AG04449 (cell line): ENCODE measurements at regions not wholly inside any gene's neighbourhood (a gene's known extent, or its start where the extent isn't known, plus 50 kb on each side); places are given as distances from the start of the nearest gene placed in this dataset.

Experiments used
- CTCF ChIA-PET: fragments of 350-600 bp; formaldehyde crosslinking; extraction: SDS; loops from one replicate; lab custom pipeline; 2021; ENCODE audit warnings: antibody characterized with exemption; lab: Yijun Ruan, JAX
- POLR2A ChIA-PET: fragments of 400-600, 350-600 bp; formaldehyde crosslinking; extraction: SDS; loops from one replicate; lab custom pipeline; 2020; ENCODE audit warnings: antibody characterized with exemption, inconsistent platforms; lab: Yijun Ruan, JAX
- DNase-seq: peaks from one replicate; pipeline ENCODE4 v3.0.0-alpha.2; 2010; ENCODE audit warnings: low read depth, low spot score
- H3K4me3 ChIP-seq: 2 replicates; pipeline ENCODE4 v1.5.1; 2011; ENCODE audit warnings: low read depth, mild to moderate bottlenecking, control low read depth, low read length
- TF ChIP-seq, protein P1 (sequence below): IDR thresholded peaks from one replicate; pipeline ENCODE4 v1.5.1; 2011; ENCODE audit warnings: mild to moderate bottlenecking, moderate library complexity, low read length, control low read depth, inconsistent platforms; ENCODE audit not compliant: insufficient read depth; ENCODE audit errors: missing control alignments

GRCh38 chrX:7228226-7228625, 80.3 kb upstream of the PUDP start:
- CTCF ChIA-PET = no interaction called here

GRCh38 chrX:7225338-7225737, 77.4 kb upstream of the PUDP start:
- ChIA-PET CTCF (no interaction called here), POLR2A (no interaction called here)
- no peak overlapping the region for H3K4me3 ChIP-seq
- TF ChIP-seq, protein P1, sequence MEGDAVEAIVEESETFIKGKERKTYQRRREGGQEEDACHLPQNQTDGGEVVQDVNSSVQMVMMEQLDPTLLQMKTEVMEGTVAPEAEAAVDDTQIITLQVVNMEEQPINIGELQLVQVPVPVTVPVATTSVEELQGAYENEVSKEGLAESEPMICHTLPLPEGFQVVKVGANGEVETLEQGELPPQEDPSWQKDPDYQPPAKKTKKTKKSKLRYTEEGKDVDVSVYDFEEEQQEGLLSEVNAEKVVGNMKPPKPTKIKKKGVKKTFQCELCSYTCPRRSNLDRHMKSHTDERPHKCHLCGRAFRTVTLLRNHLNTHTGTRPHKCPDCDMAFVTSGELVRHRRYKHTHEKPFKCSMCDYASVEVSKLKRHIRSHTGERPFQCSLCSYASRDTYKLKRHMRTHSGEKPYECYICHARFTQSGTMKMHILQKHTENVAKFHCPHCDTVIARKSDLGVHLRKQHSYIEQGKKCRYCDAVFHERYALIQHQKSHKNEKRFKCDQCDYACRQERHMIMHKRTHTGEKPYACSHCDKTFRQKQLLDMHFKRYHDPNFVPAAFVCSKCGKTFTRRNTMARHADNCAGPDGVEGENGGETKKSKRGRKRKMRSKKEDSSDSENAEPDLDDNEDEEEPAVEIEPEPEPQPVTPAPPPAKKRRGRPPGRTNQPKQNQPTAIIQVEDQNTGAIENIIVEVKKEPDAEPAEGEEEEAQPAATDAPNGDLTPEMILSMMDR = no peak
- DNase-seq = no peak

More at GRCh38 chrX:7228226-7228625, 80.3 kb upstream of the PUDP start:
- no peak for DNase-seq
- H3K4me3 ChIP-seq = no peak overlapping the region
- TF ChIP-seq, protein P1 = no peak
- POLR2A ChIA-PET = no interaction called here

- POLR2A ChIA-PET = no interaction called here
- H3K4me3 ChIP-seq = no peak overlapping the region
- TF ChIP-seq, protein P1 = no peak
- CTCF ChIA-PET = no interaction called here
- no peak for DNase-seq
Measured at GRCh38 chrX:7223271-7223670, 75.3 kb upstream of the PUDP start.

GRCh38 chrX:7220121-7220520, 72.2 kb upstream of the PUDP start:
- no peak overlapping the region for H3K4me3 ChIP-seq
- ChIA-PET CTCF (no interaction called here), POLR2A (no interaction called here)
- TF ChIP-seq, protein P1 = no peak
- no peak for DNase-seq

DNA sequence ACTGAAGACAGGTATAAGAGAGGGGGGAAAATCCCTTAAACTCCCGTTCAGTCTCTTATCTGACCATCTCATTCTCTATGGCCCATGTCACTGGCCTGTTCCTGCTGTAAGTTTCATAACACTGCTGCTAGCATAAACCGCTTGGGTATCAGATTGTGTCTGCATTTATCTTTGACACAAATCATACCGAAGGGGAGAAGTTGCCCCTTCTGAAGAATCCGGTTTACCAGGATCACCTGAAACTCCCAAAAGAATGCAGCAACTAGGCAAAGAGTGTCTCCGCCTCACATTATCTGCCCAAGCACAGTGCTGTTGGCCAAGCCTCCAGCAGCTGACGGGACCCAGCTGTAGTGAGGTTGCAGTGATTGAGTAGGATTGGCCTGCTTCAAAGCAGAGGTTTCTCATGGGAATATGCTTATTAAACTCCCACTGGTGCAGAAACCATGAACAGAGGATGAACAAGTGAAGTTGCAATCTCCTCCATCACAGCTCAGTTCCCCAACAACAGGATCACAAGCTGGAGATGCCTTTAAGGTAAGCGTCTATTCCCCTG, 71.3 kb upstream of the PUDP start:
- ChIA-PET POLR2A (no interaction called here), CTCF (no interaction called here)
- TF ChIP-seq, protein P1 = no peak
- no peak for DNase-seq
- no peak overlapping the region for H3K4me3 ChIP-seq

- TF ChIP-seq, protein P1 = no peak
- ChIA-PET POLR2A (no interaction called here), CTCF (no interaction called here)
- DNase-seq = no peak
- no peak overlapping the region for H3K4me3 ChIP-seq
Measured at GRCh38 chrX:7218321-7219152, 70.6 kb upstream of the PUDP start.
